Hippocampal formation (tissue), 2 donors: ENCODE measurements at regions not wholly inside any gene's neighbourhood (a gene's known extent, or its start where the extent isn't known, plus 50 kb on each side); places are given as distances from the start of the nearest gene placed in this dataset.
A peak's percentile ranks its signal among the peaks of the same experiment; 100 is the strongest.
"Not testable (repeated sequence)": the region's sequence is repeated elsewhere in the genome, so short reads cannot be mapped to it uniquely, and the experiment has no call there.

ENCODE experiments used
- DNase-seq, 2 donors: peaks; one replicate each; lab custom pipeline; 2025; lab: John Stamatoyannopoulos, UW

DNA sequence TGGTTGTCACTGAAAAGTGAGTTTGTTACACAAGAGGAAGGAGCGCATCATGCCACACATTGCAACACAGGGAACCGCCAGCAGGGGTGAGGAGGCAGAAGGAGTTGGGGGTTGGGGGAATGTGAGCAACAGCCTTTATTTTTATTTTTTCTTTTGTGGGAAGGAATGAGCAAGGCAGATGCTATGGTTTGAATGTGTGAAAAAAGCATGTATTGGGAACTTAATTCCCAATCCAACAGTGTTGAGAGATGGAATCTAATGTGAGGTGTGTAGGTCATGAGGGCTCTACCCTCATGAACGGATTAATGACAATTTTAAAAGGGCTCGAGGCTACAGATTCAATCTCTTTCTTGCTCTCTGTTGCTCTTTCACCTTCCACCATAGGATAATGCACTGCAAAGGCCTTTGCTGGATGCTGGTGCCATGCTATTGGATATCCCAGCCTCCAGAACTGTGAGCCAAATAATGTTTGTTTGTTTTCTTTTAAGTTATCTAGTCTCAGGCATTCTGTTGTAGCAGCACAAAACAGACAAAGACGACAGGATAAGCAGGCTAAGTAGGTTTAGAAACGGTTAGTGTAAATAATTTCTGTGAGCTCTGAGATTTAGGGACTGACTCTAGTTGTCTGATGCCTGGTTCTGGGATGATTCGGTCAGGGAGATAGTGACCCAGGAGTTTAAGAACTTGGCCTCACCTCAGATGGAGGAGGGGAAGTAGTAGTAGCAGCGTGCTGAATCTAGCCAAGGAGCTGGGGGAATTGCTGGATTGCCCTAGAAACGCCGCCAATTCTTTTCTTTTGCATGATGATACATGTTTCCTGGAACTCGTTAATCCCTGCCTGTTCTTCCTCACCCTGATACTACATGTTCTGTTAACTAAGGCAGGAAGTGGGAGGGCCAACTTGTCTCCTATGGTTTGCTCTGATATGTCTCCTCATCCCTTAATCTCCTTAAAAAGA, 156.6 kb upstream of the CTSO start:
- DNase-seq = no peak

DNA sequence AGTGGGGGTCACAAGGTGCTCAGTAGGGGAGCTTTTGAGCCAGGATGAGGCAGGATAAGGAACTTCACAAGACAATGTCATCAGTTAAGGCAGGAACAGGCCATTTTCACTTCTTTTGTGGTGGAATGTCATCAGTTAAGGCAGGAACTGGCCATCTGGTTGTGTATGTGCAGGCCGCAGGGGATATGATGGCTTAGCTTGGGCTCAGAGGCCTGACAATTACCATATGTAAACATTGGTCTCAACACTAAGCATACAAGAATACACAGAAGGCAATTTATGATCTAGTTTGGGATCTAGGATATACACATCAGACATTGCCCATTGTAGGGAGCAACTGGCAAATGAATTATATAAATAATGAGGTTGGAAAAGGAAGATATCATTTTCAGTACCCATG, 155.4 kb upstream of the CTSO start:
- DNase-seq = not testable (repeated sequence)

- DNase-seq = no peak
Measured at GRCh38 chr4:156103311-156103710, 149.6 kb upstream of the CTSO start.

DNA sequence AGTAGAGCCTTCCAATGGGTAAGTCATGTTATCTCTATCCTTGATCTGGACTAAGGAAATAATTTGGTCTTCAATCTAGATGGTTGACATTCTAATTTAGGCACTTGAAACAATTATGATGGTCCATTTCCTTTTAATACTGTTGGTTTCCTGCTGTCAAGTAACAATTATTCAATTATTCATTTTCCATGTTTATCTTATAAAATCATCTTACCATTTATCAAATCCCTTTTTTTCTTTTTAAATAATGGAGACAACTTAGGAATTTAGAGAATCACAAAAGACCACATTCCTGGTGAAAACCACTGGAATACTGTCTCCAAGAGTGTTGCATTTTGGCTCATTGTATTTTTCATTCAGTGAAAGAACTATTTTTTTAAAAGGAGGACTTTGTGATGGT, 148.7 kb upstream of the CTSO start:
- DNase-seq = no peak

GRCh38 chr4:156101571-156101970, 147.9 kb upstream of the CTSO start:
- no peak for DNase-seq

GRCh38 chr4:156100651-156101050, 147.0 kb upstream of the CTSO start:
- no peak for DNase-seq

DNA sequence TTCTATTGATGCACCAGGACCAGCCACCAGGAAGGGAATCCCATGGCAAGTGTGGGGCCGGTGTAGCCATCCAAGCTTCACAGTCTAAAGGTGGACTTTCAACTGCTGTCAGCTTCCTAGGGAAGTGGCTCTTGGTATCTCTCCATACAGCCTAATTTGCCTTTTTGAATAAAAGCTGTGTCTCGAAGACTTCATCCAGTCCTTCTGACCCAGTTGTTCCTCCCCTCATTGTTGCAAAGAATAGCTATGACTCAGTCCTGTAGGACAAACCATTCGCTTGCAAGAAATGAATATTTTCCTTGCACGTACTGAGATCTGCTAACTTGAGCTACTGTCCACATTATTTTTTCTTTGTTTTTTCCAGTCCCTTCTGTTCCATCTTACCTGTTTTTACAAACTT, 145.1 kb upstream of the CTSO start:
- no peak for DNase-seq

DNA sequence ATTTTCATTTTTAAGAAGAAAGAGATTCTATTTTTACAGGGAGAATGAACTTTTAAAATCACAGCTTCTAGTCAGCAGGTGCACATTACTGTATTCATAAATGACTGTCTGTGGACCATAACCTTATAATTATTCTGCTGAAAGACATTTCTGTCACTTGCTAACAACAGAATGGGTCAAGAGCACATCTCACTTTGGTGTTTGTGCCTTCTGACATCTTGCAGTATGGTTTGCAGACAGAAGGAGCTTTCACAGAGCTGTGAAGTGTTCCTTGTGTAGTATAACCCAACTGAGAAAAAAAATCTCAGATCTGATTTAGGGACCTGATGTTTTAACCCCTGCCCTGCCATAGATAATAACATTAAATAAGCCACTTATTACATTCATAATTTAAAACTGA, 131.4 kb upstream of the CTSO start:
- no peak for DNase-seq

GRCh38 chr4:156084373-156084772, 130.7 kb upstream of the CTSO start:
- peak in 1 of 2 donors; percentile 26 for DNase-seq

GRCh38 chr4:156073976-156074375, 120.3 kb upstream of the CTSO start:
- DNase-seq = no peak

DNA sequence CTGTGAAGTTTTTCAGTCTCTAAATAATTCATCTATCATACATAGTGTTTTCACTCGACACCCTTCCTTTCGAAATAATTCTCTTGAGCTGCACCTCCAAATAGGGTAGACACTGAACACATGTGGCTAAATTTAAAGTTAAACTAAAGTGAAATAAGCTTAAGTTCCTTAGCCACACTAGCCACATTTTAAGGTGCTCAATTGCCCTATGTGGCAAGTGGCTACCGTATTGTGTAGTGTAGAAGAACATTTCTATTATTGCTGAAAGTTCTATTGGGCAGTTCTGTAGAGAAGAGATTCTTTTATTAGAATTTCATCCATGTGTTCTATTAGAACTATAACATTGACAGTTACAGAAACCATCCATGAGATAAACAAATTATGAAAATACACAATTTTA, 107.0 kb upstream of the CTSO start:
- DNase-seq = no peak

- no peak for DNase-seq
Measured at GRCh38 chr4:156053174-156053573, 99.5 kb upstream of the CTSO start.

- DNase-seq = no peak
Measured at GRCh38 chr4:156052116-156052515, 98.5 kb upstream of the CTSO start.

- no peak for DNase-seq
Measured at GRCh38 chr4:156038772-156039171, 85.1 kb upstream of the CTSO start.

- DNase-seq = no peak
Measured at GRCh38 chr4:156036496-156036895, 82.8 kb upstream of the CTSO start.

DNA sequence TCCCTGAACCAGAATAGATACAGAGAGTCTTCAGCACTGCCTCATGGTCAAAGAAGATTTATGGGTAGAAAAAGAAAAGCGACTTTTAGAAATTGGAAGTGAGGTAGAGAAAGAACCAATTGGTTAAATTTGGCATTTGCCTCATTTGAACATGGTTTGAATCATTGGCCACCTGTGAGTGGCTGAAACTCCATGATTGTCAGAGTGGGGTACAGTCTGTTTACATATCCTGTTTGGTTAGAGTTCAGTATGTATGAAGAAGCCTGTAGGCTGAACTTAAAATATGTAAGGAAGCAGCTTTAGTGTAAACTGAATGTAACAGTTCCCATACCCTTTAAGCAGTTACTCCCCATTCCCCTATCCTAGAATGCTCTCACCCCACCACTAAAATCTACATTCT, 76.0 kb upstream of the CTSO start:
- DNase-seq = no peak

GRCh38 chr4:156021298-156021697, 67.6 kb upstream of the CTSO start:
- no peak for DNase-seq

GRCh38 chr4:156019246-156019645, 65.6 kb upstream of the CTSO start:
- no peak for DNase-seq

DNA sequence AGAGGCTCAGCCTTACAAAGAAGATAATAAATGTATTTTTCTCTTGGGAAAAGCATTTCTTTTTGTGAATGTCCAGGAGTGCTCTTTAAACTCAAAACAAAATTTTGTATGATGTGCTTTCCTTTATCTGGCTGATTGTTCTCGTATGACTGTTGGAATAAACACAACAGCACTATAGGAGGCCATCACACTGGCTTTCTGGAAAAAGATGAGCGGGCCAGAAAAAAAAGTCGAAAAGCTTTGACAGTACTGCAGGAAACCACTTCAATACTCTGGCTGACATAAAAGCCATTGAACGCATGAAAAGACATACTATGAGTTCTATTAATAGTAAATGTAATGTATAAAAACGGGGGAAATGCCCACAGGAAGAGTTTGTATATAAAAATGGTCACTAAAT, 64.7 kb upstream of the CTSO start:
- DNase-seq = no peak

- no peak for DNase-seq
Measured at GRCh38 chr4:156015781-156016180, 62.1 kb upstream of the CTSO start.

DNA sequence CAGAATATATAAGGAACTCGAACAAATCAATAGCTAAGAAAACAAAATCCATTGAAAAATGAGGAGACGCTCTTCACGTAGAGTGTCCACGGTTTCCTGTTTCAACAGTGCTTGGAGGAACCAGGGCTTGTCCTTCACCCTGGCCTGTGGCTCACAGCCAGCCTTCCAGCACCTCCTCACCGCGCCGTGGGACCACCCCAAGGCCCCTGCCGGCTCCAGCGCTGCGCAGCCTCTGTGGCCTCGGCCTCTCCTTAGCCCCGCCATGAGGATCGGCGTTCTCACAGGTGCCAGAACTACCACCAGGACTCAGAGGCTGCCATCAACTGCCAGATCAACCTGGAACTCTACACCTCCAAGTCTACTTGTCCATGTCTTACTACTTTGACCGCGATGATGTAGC, 52.5 kb upstream of the CTSO start:
- no peak for DNase-seq
